GM12872 (cell line): ENCODE measurements at regions not wholly inside any gene's neighbourhood (a gene's known extent, or its start where the extent isn't known, plus 50 kb on each side); places are given as distances from the start of the nearest gene placed in this dataset.

Source experiments
- TF ChIP-seq, protein P1 (sequence below): IDR thresholded peaks from 3 replicates; pipeline ENCODE4 v1.5.1; 2011; ENCODE audit warnings: low read depth, mild to moderate bottlenecking, low read length, moderate library complexity; ENCODE audit not compliant: insufficient read depth

DNA sequence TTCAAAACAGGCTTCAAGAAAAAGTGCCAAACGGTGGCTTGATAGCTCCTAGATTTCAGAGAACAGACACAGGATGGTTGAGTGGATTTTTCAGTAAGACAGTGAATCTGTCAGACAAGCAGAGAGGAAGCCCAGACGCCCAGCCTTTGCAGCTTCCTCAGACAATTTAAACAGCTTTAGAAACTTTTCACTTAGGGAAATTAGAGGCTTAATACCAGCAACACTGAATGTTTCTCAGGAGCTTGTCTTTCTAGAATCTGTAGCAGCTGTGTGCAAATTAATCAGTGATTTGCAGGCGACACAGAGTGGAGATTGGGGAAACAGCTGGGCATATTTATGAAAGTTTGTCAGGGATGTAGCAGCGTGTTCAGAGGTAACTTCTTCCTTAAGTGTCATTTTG lies 362.1 kb downstream of the GALC start:
- TF ChIP-seq, protein P1, sequence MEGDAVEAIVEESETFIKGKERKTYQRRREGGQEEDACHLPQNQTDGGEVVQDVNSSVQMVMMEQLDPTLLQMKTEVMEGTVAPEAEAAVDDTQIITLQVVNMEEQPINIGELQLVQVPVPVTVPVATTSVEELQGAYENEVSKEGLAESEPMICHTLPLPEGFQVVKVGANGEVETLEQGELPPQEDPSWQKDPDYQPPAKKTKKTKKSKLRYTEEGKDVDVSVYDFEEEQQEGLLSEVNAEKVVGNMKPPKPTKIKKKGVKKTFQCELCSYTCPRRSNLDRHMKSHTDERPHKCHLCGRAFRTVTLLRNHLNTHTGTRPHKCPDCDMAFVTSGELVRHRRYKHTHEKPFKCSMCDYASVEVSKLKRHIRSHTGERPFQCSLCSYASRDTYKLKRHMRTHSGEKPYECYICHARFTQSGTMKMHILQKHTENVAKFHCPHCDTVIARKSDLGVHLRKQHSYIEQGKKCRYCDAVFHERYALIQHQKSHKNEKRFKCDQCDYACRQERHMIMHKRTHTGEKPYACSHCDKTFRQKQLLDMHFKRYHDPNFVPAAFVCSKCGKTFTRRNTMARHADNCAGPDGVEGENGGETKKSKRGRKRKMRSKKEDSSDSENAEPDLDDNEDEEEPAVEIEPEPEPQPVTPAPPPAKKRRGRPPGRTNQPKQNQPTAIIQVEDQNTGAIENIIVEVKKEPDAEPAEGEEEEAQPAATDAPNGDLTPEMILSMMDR, result no peak

DNA sequence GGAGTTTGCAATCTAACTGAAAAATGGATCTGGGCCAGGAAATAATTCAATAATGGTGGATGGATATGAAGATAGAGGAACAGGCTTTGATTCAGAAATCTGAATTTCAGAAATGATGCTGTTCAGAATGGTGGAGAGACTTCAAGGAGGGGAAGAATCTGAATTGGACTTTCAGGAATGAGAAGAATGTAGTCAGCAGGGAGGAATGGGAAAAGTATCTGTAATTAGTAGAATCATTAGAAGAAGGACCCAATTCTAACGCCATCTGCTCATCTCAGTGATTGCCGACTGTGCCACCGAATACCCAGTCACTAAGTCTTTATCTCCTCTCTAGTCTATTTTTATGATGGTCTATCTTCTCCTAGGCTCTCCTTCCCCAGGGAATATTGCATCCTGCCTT lies 363.2 kb downstream of the GALC start:
- TF ChIP-seq, protein P1, result no peak

DNA sequence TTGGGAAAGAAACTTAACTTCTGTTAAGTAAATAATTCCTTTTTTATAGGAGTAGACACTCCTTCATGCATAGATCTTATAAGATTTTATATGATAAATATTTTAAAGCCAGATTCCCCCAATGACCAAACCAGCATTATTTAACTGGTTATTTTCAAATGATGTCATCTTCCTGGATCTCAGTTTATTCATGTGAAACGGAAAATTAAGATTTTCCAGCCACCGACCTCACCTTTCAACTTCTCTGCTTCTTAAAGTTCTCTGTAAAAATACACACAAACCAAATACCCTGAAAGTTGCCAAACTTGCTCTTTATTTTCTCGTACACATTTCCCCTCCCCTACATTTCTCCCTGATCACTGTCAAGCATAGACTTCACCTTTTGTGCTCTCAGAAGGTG lies 364.2 kb downstream of the GALC start:
- TF ChIP-seq, protein P1, result no peak

DNA sequence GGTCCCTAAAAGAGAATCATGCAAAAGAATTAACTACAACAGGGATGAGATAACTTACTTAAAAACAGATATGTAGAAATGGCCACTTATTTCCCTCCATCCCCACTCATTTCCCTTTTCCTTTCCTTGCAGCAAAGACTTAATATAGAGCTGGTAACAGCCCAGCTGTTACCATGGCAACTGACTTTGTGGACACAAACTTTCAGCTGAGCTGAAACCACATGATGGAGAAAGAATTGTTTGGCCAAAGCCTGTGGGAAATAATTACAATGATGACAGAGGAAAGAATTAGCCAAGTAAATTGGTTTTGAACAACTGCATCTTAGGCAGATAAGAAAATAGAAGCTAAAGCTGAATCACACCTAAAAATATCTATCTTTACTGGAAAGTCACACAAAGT lies 364.9 kb downstream of the GALC start:
- TF ChIP-seq, protein P1, result no peak

DNA sequence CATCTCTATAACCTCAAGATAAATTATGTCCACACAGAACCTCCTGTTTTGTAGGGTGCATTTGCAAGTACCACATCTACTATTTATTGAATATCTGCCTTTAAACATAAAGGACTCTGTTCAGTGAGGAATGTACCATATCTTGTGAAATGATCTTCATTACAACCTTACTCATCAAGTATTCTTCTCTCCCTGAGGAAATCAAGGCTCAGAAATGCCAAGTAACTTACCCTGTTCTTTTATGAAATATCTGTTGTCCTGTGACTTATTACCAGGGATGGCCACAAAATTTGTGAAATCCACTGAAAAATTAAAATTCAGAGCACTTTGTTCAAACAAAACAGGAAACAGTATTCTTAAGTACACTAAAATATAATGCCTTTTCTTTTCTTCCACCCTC lies 366.7 kb downstream of the GALC start:
- TF ChIP-seq, protein P1, result no peak

DNA sequence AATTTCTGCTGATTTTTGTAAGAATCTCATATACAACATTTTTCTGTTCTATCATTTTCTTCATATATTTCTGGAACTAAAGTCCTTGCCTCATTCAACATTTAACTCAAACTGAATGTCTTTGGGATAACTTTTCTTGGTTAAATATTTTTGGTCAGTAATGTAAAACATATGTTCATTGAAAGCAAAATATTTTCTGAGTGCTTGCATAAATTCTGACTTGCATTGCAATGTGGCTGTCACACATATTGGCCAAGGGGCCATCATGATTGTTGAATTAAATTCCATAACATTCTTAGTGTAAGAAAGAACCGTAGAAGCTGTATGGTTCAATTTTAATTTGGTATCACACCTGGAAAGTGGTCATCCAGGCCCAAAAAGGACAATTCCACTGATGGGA lies 369.4 kb downstream of the GALC start:
- TF ChIP-seq, protein P1, result no peak

DNA sequence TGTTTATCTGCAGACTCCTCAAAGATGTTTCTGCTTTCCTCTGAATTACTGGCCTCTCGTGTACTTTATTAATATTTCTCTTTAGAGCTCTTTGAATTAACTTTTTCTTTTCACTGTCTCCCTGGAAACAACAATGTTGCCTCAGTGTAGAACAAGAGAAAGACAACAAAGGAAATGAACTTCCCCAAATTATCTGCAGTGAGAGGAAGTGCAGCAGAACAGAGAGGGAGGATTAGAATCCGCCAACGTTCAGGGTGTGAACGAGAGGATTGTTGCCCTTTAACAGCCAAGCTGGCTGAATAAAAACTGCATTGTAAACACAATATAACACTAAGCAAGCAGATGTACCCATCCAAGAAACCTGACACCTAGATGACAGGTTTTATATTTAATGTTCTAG lies 375.9 kb downstream of the GALC start:
- TF ChIP-seq, protein P1, result no peak
